H1 (cell line): ENCODE measurements at regions not wholly inside any gene's neighbourhood (a gene's known extent, or its start where the extent isn't known, plus 50 kb on each side); places are given as distances from the start of the nearest gene placed in this dataset.

Source experiments
- ASH2L ChIP-seq: fragments of 200-600, 300-600 bp; sonication (generic); IDR thresholded peaks from one replicate; pipeline ENCODE4 v1.7.1; 2017; ENCODE audit warnings: low read length
- CBX5 ChIP-seq: fragments of 300-800, 300-1000 bp; sonication (generic); IDR thresholded peaks from 2 replicates; pipeline ENCODE4 v1.7.1; 2016; ENCODE audit warnings: antibody characterized with exemption, low read length, low read depth
- CHD2 ChIP-seq: IDR thresholded peaks from 2 replicates; pipeline ENCODE4 v1.6.1; 2012; ENCODE audit warnings: low read length, improper control_type of control experiment
- CTCF ChIP-seq, 3 experiments: IDR thresholded peaks; 1 replicate in 2 of 3; 2 replicates in 1 of 3; pipeline versions ENCODE4 v1.5.1 to v1.6.1; 2011; ENCODE audit warnings: low read length in 3 of 3, mild to moderate bottlenecking in 3 of 3, inconsistent platforms in 2 of 3, low read depth in 1 of 3, moderate library complexity in 1 of 3; ENCODE audit not compliant: insufficient read depth in 1 of 3; ENCODE audit errors: control extremely low read depth in 1 of 3
- POU5F1 ChIP-seq: IDR thresholded peaks from 2 replicates; pipeline ENCODE4 v1.6.1; 2011; ENCODE audit warnings: low read depth, mild to moderate bottlenecking, low read length, moderate library complexity
- RFX5 ChIP-seq: IDR thresholded peaks from 2 replicates; pipeline ENCODE4 v1.6.1; 2011; ENCODE audit warnings: low read depth, low read length, improper control_type of control experiment, borderline replicate concordance
- SP2 ChIP-seq: IDR thresholded peaks from 2 replicates; pipeline ENCODE4 v1.6.1; 2012; ENCODE audit warnings: mild to moderate bottlenecking, low read length, inconsistent platforms
- TAF1 ChIP-seq: IDR thresholded peaks from 2 replicates; pipeline ENCODE4 v1.6.1; 2011; ENCODE audit warnings: mild to moderate bottlenecking, low read depth, low read length
- TCF12 ChIP-seq: IDR thresholded peaks from 2 replicates; pipeline ENCODE4 v1.6.1; 2011; ENCODE audit warnings: low read depth, mild to moderate bottlenecking, low read length
- ZNF274 ChIP-seq: IDR thresholded peaks from 2 replicates; pipeline ENCODE4 v1.7.0; 2012; ENCODE audit warnings: low read length, borderline replicate concordance; ENCODE audit errors: extremely low read depth
- TF ChIP-seq, protein P1 (sequence below): fragments of 300-600 bp; sonication (generic); IDR thresholded peaks from 2 replicates; pipeline ENCODE4 v1.7.1; 2012; ENCODE audit warnings: low read length, moderate library complexity, mild to moderate bottlenecking, inconsistent platforms; ENCODE audit not compliant: insufficient replicate concordance

DNA sequence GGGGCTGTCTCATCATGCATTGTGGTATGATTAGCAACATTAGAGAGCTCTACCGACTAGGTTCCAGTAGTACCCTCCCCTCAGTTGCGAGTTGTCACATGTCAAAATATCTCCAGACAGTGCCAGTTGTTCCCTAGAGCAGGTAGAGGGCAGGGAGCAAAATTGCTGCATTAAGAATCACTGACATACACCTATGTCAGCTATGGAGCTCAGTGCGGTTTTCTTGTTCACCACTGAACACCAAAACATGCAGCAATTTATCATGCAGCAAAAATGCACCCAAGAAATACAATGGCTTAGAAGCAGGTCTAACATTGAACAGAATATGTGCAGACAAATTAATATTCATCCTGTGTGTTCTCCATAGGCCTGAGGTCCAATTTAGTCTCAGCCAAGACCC, 186.9 kb upstream of the STARD13 start (continued):
- TF ChIP-seq, protein P1, sequence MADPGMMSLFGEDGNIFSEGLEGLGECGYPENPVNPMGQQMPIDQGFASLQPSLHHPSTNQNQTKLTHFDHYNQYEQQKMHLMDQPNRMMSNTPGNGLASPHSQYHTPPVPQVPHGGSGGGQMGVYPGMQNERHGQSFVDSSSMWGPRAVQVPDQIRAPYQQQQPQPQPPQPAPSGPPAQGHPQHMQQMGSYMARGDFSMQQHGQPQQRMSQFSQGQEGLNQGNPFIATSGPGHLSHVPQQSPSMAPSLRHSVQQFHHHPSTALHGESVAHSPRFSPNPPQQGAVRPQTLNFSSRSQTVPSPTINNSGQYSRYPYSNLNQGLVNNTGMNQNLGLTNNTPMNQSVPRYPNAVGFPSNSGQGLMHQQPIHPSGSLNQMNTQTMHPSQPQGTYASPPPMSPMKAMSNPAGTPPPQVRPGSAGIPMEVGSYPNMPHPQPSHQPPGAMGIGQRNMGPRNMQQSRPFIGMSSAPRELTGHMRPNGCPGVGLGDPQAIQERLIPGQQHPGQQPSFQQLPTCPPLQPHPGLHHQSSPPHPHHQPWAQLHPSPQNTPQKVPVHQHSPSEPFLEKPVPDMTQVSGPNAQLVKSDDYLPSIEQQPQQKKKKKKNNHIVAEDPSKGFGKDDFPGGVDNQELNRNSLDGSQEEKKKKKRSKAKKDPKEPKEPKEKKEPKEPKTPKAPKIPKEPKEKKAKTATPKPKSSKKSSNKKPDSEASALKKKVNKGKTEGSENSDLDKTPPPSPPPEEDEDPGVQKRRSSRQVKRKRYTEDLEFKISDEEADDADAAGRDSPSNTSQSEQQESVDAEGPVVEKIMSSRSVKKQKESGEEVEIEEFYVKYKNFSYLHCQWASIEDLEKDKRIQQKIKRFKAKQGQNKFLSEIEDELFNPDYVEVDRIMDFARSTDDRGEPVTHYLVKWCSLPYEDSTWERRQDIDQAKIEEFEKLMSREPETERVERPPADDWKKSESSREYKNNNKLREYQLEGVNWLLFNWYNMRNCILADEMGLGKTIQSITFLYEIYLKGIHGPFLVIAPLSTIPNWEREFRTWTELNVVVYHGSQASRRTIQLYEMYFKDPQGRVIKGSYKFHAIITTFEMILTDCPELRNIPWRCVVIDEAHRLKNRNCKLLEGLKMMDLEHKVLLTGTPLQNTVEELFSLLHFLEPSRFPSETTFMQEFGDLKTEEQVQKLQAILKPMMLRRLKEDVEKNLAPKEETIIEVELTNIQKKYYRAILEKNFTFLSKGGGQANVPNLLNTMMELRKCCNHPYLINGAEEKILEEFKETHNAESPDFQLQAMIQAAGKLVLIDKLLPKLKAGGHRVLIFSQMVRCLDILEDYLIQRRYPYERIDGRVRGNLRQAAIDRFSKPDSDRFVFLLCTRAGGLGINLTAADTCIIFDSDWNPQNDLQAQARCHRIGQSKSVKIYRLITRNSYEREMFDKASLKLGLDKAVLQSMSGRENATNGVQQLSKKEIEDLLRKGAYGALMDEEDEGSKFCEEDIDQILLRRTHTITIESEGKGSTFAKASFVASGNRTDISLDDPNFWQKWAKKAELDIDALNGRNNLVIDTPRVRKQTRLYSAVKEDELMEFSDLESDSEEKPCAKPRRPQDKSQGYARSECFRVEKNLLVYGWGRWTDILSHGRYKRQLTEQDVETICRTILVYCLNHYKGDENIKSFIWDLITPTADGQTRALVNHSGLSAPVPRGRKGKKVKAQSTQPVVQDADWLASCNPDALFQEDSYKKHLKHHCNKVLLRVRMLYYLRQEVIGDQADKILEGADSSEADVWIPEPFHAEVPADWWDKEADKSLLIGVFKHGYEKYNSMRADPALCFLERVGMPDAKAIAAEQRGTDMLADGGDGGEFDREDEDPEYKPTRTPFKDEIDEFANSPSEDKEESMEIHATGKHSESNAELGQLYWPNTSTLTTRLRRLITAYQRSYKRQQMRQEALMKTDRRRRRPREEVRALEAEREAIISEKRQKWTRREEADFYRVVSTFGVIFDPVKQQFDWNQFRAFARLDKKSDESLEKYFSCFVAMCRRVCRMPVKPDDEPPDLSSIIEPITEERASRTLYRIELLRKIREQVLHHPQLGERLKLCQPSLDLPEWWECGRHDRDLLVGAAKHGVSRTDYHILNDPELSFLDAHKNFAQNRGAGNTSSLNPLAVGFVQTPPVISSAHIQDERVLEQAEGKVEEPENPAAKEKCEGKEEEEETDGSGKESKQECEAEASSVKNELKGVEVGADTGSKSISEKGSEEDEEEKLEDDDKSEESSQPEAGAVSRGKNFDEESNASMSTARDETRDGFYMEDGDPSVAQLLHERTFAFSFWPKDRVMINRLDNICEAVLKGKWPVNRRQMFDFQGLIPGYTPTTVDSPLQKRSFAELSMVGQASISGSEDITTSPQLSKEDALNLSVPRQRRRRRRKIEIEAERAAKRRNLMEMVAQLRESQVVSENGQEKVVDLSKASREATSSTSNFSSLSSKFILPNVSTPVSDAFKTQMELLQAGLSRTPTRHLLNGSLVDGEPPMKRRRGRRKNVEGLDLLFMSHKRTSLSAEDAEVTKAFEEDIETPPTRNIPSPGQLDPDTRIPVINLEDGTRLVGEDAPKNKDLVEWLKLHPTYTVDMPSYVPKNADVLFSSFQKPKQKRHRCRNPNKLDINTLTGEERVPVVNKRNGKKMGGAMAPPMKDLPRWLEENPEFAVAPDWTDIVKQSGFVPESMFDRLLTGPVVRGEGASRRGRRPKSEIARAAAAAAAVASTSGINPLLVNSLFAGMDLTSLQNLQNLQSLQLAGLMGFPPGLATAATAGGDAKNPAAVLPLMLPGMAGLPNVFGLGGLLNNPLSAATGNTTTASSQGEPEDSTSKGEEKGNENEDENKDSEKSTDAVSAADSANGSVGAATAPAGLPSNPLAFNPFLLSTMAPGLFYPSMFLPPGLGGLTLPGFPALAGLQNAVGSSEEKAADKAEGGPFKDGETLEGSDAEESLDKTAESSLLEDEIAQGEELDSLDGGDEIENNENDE = no peak
- TF ChIP-seq TCF12 (no peak), CHD2 (no peak), TAF1 (no peak), SP2 (no peak), POU5F1 (no peak), CTCF (IDR thresholded peaks at IDR 0.05; ENCODE audit: control extremely low read depth in 1 of 3, insufficient read depth in 1 of 3, low read depth in 1 of 3, low read length in 3 of 3) (no peak), ASH2L (no peak), ZNF274 (no peak), CBX5 (no peak), RFX5 (no peak)
